GM12875 (cell line): ENCODE measurements at regions not wholly inside any gene's neighbourhood (a gene's known extent, or its start where the extent isn't known, plus 50 kb on each side); places are given as distances from the start of the nearest gene placed in this dataset.
A peak's percentile ranks its signal among the peaks of the same experiment; 100 is the strongest.
"Not testable (repeated sequence)": the region's sequence is repeated elsewhere in the genome, so short reads cannot be mapped to it uniquely, and the experiment has no call there.

ENCODE experiments used
- H3K4me3 ChIP-seq: one replicate; pipeline ENCODE4 v1.5.1; 2011; ENCODE audit warnings: low read depth, low read length, control low read depth
- CTCF ChIP-seq: IDR thresholded peaks from 2 replicates; pipeline ENCODE4 v1.5.1; 2011; ENCODE audit warnings: low read depth, mild to moderate bottlenecking, control low read depth, inconsistent platforms, low read length, moderate library complexity, borderline replicate concordance; ENCODE audit not compliant: insufficient read depth

- no peak for TF ChIP-seq CTCF
- H3K4me3 ChIP-seq = no peak overlapping the region
Measured at GRCh38 chr6:88499845-88500699, 333.9 kb upstream of the CNR1 start.

- TF ChIP-seq CTCF = no peak
- H3K4me3 ChIP-seq = no peak overlapping the region
Measured at GRCh38 chr6:88499436-88499835, 333.3 kb upstream of the CNR1 start.

- not testable (repeated sequence) for H3K4me3 ChIP-seq
Measured at GRCh38 chr6:88497403-88497802, 331.3 kb upstream of the CNR1 start.

GRCh38 chr6:88494401-88495140 is 328.4 kb upstream of the CNR1 start:
- H3K4me3 ChIP-seq = no peak overlapping the region
- no peak for TF ChIP-seq CTCF

GRCh38 chr6:88493717-88494116 is 327.6 kb upstream of the CNR1 start:
- TF ChIP-seq CTCF = no peak

GRCh38 chr6:88492824-88493223 is 326.7 kb upstream of the CNR1 start:
- H3K4me3 ChIP-seq = no peak overlapping the region
- TF ChIP-seq CTCF = peak; percentile 20; the same call in 1 of the 2 replicates

More at GRCh38 chr6:88493717-88494116, 327.6 kb upstream of the CNR1 start:
- H3K4me3 ChIP-seq = no peak overlapping the region

- H3K4me3 ChIP-seq = no peak overlapping the region
- TF ChIP-seq CTCF = no peak
Measured at GRCh38 chr6:88492241-88492640, 326.1 kb upstream of the CNR1 start.
